ENCODE measurements at regions not wholly inside any gene's neighbourhood (a gene's known extent, or its start where the extent isn't known, plus 50 kb on each side); places are given as distances from the start of the nearest gene placed in this dataset.

GRCh38 chr2:123468071-123468470 is 557.0 kb upstream of the CNTNAP5 start:
- peaks cover 0 to 5% (median 4%) of the 10 kb centered on the region in 5 donors for H3K4me1 ChIP-seq (ENCODE audit: control insufficient read depth in 5 of 5, insufficient read depth in 5 of 5, low read length in 5 of 5)

GRCh38 chr2:123481406-123481805 is 543.7 kb upstream of the CNTNAP5 start:
- Histone ChIP-seq H3K27me3 (ENCODE audit: control insufficient read depth in 3 of 3, insufficient read depth in 3 of 3, low read length in 2 of 3) (no peaks in the 10 kb centered on the region), H3K36me3 (ENCODE audit: control insufficient read depth in 4 of 4, insufficient read depth in 4 of 4, low read length in 4 of 4) (no peaks in the 10 kb centered on the region), H3K9me3 (ENCODE audit: control insufficient read depth in 4 of 4, insufficient read depth in 3 of 4, low read length in 3 of 4) (no peaks in the 10 kb centered on the region), H3K9ac (ENCODE audit: insufficient read depth in 1 of 2, low read length in 2 of 2) (no peak overlapping the region), H3K27ac (ENCODE audit: low read depth in 1 of 2, low read length in 1 of 2) (no peak overlapping the region), H3K4me3 (no peak overlapping the region), H3K4me1 (ENCODE audit: control insufficient read depth in 5 of 5, insufficient read depth in 5 of 5, low read length in 5 of 5) (peaks cover 0 to 19% (median 0%) of the 10 kb centered on the region in 5 donors)
- TF ChIP-seq CTCF (IDR thresholded peaks at IDR 0.05; ENCODE audit: control extremely low read depth, extremely low read depth), result no peak
- WGBS, 2 donors, result 65 to 73% methylated on average over 3 of the region's 3 CpGs
- DNase-seq, result peak in 2 of 3 donors; percentile 73 to 86
- no peak for ATAC-seq (ENCODE audit: insufficient read depth, low FRiP score)

More at GRCh38 chr2:123468071-123468470, 557.0 kb upstream of the CNTNAP5 start:
- DNase-seq (no peak), ATAC-seq (ENCODE audit: insufficient read depth, low FRiP score) (no peak)
- H3K27ac ChIP-seq (ENCODE audit: low read depth in 1 of 2, low read length in 1 of 2), result no peak overlapping the region
- whole genome bisulfite sequencing, 2 donors, result 0% methylated on average over 1 of the region's 1 CpG
- TF ChIP-seq CTCF (IDR thresholded peaks at IDR 0.05; ENCODE audit: control extremely low read depth, extremely low read depth), result no peak
- H3K27me3 ChIP-seq (ENCODE audit: control insufficient read depth in 3 of 3, insufficient read depth in 3 of 3, low read length in 2 of 3), result no peaks in the 10 kb centered on the region
- no peaks in the 10 kb centered on the region for H3K36me3 ChIP-seq (ENCODE audit: control insufficient read depth in 4 of 4, insufficient read depth in 4 of 4, low read length in 4 of 4)
- no peak overlapping the region for H3K9ac ChIP-seq (ENCODE audit: insufficient read depth in 1 of 2, low read length in 2 of 2)
- no peak overlapping the region for H3K4me3 ChIP-seq
- H3K9me3 ChIP-seq (ENCODE audit: control insufficient read depth in 4 of 4, insufficient read depth in 3 of 4, low read length in 3 of 4), result peaks cover 0 to 3% (median 0%) of the 10 kb centered on the region in 4 donors

- WGBS, 2 donors, result 74 to 85% methylated on average over 1 of the region's 1 CpG
- H3K36me3 ChIP-seq (ENCODE audit: control insufficient read depth in 4 of 4, insufficient read depth in 4 of 4, low read length in 4 of 4), result no peaks in the 10 kb centered on the region
Measured at GRCh38 chr2:123485056-123485455, 540.0 kb upstream of the CNTNAP5 start.

More at GRCh38 chr2:123485056-123485455, 540.0 kb upstream of the CNTNAP5 start:
- Histone ChIP-seq H3K9ac (ENCODE audit: insufficient read depth in 1 of 2, low read length in 2 of 2) (no peak overlapping the region), H3K27me3 (ENCODE audit: control insufficient read depth in 3 of 3, insufficient read depth in 3 of 3, low read length in 2 of 3) (no peaks in the 10 kb centered on the region), H3K27ac (ENCODE audit: low read depth in 1 of 2, low read length in 1 of 2) (no peak overlapping the region), H3K4me3 (no peak overlapping the region), H3K4me1 (ENCODE audit: control insufficient read depth in 5 of 5, insufficient read depth in 5 of 5, low read length in 5 of 5) (peaks cover 0 to 19% (median 0%) of the 10 kb centered on the region in 5 donors), H3K9me3 (ENCODE audit: control insufficient read depth in 4 of 4, insufficient read depth in 3 of 4, low read length in 3 of 4) (no peaks in the 10 kb centered on the region)
- DNase-seq (no peak), ATAC-seq (ENCODE audit: insufficient read depth, low FRiP score) (no peak)
- TF ChIP-seq CTCF (IDR thresholded peaks at IDR 0.05; ENCODE audit: control extremely low read depth, extremely low read depth), result no peak
